HG03045 (cell line): ENCODE measurements at regions not wholly inside any gene's neighbourhood (a gene's known extent, or its start where the extent isn't known, plus 50 kb on each side); places are given as distances from the start of the nearest gene placed in this dataset.

Experiments used
- ATAC-seq: cut with Tn5 transposase; IDR thresholded peaks from one replicate; pipeline ENCODE4 v1.9.1; 2021; ENCODE audit warnings: mild to moderate bottlenecking, moderate library complexity; ENCODE audit not compliant: unreplicated experiment

GRCh38 chr20:57114290-57115005 is 152.0 kb downstream of the BMP7 start:
- no peak for ATAC-seq

- ATAC-seq, result no peak
Observed at GRCh38 chr20:57117296-57117695, 149.1 kb downstream of the BMP7 start.

GRCh38 chr20:57118107-57118769 is 148.2 kb downstream of the BMP7 start:
- ATAC-seq, result no peak
